ENCODE measurements at regions not wholly inside any gene's neighbourhood (a gene's known extent, or its start where the extent isn't known, plus 50 kb on each side); places are given as distances from the start of the nearest gene placed in this dataset.
A peak's percentile ranks its signal among the peaks of the same experiment; 100 is the strongest.
"Not testable (repeated sequence)": the region's sequence is repeated elsewhere in the genome, so short reads cannot be mapped to it uniquely, and the experiment has no call there.

- intact Hi-C loops (cut with DNase I, micrococcal nuclease), result no loop called here
- DNase-seq, result peak in 1 of 3 donors; percentile 48
- H3K9me3 ChIP-seq, result no peaks in the 10 kb centered on the region
- H3K4me3 ChIP-seq, result no peak overlapping the region
- no peaks in the 10 kb centered on the region for H3K36me3 ChIP-seq (ENCODE audit: low read depth)
- TF ChIP-seq, protein P1, sequence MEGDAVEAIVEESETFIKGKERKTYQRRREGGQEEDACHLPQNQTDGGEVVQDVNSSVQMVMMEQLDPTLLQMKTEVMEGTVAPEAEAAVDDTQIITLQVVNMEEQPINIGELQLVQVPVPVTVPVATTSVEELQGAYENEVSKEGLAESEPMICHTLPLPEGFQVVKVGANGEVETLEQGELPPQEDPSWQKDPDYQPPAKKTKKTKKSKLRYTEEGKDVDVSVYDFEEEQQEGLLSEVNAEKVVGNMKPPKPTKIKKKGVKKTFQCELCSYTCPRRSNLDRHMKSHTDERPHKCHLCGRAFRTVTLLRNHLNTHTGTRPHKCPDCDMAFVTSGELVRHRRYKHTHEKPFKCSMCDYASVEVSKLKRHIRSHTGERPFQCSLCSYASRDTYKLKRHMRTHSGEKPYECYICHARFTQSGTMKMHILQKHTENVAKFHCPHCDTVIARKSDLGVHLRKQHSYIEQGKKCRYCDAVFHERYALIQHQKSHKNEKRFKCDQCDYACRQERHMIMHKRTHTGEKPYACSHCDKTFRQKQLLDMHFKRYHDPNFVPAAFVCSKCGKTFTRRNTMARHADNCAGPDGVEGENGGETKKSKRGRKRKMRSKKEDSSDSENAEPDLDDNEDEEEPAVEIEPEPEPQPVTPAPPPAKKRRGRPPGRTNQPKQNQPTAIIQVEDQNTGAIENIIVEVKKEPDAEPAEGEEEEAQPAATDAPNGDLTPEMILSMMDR (IDR thresholded peaks at IDR 0.05), result peak; percentile 51
- H3K4me1 ChIP-seq (ENCODE audit: low read depth), result peaks cover 13% of the 10 kb centered on the region
- ATAC-seq, result peak; percentile 79
These were observed 233.2 kb upstream of the PRSS1 start for GRCh38 chr7:142516038-142516501.

DNA sequence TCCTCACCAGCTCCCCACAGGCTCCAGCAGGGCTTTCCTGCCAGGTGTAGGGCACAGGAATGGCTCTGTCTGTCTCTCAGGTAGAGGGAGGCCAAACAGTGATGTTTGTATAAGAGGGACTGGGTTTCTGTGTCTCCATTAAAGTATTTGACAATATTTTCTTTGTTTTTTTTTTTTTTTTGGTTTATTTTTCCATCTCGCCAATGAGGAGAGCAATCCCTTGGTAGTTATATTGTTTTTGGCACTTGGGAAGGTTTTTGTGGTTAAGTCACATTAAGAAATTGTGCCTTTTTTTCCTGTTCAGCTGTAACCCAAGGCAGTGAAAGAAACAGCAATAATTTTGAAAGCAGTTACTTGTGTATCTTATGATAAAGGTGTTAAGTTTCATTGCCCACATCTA lies 234.6 kb upstream of the PRSS1 start:
- H3K36me3 ChIP-seq (ENCODE audit: low read depth); ATAC-seq; H3K4me1 ChIP-seq (ENCODE audit: low read depth); DNase-seq; intact Hi-C loops (cut with DNase I, micrococcal nuclease); H3K9me3 ChIP-seq; H3K4me3 ChIP-seq: not testable (repeated sequence)

GRCh38 chr7:142513178-142513955 lies 235.9 kb upstream of the PRSS1 start:
- H3K4me1 ChIP-seq (ENCODE audit: low read depth), result peaks cover 14% of the 10 kb centered on the region
- no peak for ATAC-seq
- H3K9me3 ChIP-seq, result no peaks in the 10 kb centered on the region
- intact Hi-C loops (cut with DNase I, micrococcal nuclease), result no loop called here
- H3K36me3 ChIP-seq (ENCODE audit: low read depth), result no peaks in the 10 kb centered on the region
- H3K4me3 ChIP-seq, result no peak overlapping the region
- TF ChIP-seq, protein P1 (IDR thresholded peaks at IDR 0.05), result no peak
- no peak for DNase-seq

- ATAC-seq (no peak), DNase-seq (no peak)
- H3K9me3 ChIP-seq, result no peaks in the 10 kb centered on the region
- no peak overlapping the region for H3K4me3 ChIP-seq
- intact Hi-C loops (cut with DNase I, micrococcal nuclease), result no loop called here
- H3K4me1 ChIP-seq (ENCODE audit: low read depth), result peaks cover 26% of the 10 kb centered on the region
- H3K36me3 ChIP-seq (ENCODE audit: low read depth), result no peaks in the 10 kb centered on the region
- TF ChIP-seq, protein P1 (IDR thresholded peaks at IDR 0.05), result no peak
These were observed 237.5 kb upstream of the PRSS1 start for GRCh38 chr7:142511801-142512200.

- Histone ChIP-seq H3K4me3 (no peak overlapping the region), H3K36me3 (ENCODE audit: low read depth) (no peaks in the 10 kb centered on the region), H3K9me3 (no peaks in the 10 kb centered on the region), H3K4me1 (ENCODE audit: low read depth) (peaks cover 26% of the 10 kb centered on the region)
- DNase-seq, result no peak
- TF ChIP-seq, protein P1 (IDR thresholded peaks at IDR 0.05), result no peak
- ATAC-seq, result no peak
- intact Hi-C loops (cut with DNase I, micrococcal nuclease), result no loop called here
These were observed 237.9 kb upstream of the PRSS1 start for GRCh38 chr7:142511374-142511773.

GRCh38 chr7:142509235-142509634 lies 240.0 kb upstream of the PRSS1 start:
- intact Hi-C loops (cut with DNase I, micrococcal nuclease); H3K9me3 ChIP-seq; DNase-seq; H3K4me3 ChIP-seq; H3K36me3 ChIP-seq (ENCODE audit: low read depth): not testable (repeated sequence)
- H3K4me1 ChIP-seq (ENCODE audit: low read depth), result peaks cover 20% of the 10 kb centered on the region
- ATAC-seq, result peak; percentile 51

Measured in mucosa of descending colon (tissue), 3 donors.